ENCODE measurements at regions not wholly inside any gene's neighbourhood (a gene's known extent, or its start where the extent isn't known, plus 50 kb on each side); places are given as distances from the start of the nearest gene placed in this dataset.

- no peak for DNase-seq
Measured at GRCh38 chr5:113922343-113922742, 408.8 kb downstream of the YTHDC2 start.

- DNase-seq = no peak
Measured at GRCh38 chr5:113935453-113935852, 422.0 kb downstream of the YTHDC2 start.

- DNase-seq = no peak
Measured at GRCh38 chr5:113937301-113937700, 423.8 kb downstream of the YTHDC2 start.

DNA sequence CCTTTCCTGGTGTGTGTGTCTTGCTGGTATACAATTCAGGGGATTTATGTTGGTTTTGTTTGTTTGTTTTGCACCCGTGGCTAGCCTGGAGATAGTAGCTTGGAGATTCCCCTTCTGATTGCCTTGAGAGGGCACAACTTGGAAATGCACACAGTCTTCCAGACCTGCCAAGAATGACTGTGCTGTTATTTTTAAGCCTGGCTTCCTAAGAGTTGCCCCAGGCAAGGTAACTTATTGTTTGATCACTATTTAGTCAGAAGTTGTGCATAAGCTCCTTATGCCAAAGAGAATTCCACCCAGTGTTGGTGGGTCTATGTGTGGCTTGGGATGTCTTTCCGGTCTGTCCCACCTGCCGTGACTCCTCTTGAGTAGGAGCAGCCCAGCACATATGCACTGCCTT is 421.9 kb upstream of the KCNN2 start:
- no peak for DNase-seq

GRCh38 chr5:113950186-113950585 is 411.7 kb upstream of the KCNN2 start:
- DNase-seq = no peak

GRCh38 chr5:113965225-113965624 is 396.6 kb upstream of the KCNN2 start:
- DNase-seq = no peak

DNA sequence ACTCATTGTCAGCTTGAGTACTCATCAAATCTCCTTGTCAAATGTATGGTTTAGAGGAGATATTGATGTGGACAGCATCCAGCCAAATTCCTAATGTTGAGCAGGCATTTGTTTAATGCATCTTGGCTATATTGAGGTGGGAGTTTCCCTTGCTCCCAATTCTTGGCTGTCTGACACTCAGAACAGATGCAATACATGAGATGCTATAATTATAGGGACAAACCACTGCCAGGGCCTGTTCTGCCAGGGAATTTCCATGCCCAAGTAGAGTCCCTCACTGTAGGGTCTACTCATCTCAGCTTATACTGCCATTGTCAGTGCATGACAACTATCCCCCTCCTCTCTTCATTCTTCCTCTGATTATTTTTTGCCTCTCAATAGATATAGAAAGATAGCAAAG is 392.0 kb upstream of the KCNN2 start:
- DNase-seq = no peak

DNA sequence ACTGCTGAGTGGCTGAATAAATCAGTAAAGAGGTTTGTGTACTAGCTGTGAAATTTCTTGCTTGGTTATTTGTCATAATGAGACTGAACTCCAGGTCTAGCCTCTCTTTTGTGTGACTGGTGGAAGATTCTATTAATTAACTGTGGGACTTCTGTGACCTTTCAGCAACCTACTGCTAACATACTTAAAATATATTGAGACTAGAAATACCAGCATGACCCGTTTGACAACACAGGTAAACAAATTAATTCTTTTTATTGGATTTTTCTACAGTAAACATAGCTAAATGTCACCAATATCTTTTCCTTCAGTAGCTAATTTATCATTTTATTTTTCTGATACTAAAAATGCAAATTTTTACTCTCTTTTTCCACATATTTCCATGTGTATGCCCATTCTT is 390.4 kb upstream of the KCNN2 start:
- DNase-seq = no peak

GRCh38 chr5:113974976-113975375 is 386.9 kb upstream of the KCNN2 start:
- DNase-seq = no peak

DNA sequence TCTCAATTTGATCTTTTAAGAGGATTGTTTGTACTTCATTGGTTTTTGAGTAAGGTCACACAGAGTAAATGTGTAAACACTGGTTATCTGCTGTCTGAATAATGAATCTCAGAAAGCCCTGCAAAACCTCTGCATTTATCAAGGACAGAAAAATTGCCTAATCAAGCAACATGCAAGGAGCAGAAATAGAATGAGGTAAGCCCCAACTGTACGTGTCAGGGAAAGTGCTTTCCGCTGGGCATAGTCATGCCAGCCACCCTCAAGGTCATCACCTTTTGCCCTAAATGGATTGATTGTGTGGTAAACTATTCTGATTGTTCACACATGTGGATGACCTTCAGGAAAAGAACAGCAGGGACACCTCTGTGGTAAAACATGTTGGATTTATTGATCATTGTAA is 376.9 kb upstream of the KCNN2 start:
- no peak for DNase-seq

DNA sequence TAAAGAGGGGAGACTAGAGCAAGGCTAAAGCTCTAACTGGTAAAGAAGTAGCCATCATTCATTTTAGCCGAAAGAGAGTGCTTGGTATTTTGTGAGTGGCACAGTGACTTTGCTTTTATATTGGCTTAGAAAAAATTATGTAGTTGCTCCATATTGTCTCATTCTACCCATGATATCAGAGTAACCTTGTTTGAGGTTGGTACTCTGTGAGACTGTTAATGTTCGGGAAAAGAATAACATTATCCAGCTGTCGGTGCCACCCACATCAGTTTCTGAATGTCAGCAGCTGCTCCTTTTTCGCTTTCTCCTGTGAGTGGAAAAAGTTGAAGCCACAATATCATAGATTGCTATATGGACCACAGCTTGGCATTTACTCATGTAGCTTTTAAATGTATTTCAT is 376.4 kb upstream of the KCNN2 start:
- no peak for DNase-seq

- peak; percentile 6 for DNase-seq
Measured at GRCh38 chr5:113989278-113989912, 372.5 kb upstream of the KCNN2 start.

DNA sequence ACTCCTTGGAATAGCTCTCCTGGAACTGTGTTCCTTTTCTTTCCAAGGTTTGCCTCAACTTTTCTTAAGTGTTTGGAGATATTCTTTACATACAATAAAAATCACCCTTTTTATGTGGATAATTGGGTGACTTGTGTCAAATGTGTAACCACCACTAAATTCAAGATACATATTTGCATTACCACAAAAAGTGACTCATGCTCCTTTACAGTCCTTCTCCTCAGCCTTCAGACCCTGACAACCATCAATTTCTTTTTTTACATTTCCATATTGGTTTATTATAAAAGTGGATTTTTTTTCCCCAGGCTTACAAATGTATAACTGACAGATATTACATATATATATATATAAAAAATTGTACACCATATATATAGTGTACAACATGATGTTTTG is 372.0 kb upstream of the KCNN2 start:
- DNase-seq = no peak

- DNase-seq = no peak
Measured at GRCh38 chr5:114001076-114001475, 360.8 kb upstream of the KCNN2 start.

GRCh38 chr5:114006582-114006981 is 355.3 kb upstream of the KCNN2 start:
- no peak for DNase-seq

DNA sequence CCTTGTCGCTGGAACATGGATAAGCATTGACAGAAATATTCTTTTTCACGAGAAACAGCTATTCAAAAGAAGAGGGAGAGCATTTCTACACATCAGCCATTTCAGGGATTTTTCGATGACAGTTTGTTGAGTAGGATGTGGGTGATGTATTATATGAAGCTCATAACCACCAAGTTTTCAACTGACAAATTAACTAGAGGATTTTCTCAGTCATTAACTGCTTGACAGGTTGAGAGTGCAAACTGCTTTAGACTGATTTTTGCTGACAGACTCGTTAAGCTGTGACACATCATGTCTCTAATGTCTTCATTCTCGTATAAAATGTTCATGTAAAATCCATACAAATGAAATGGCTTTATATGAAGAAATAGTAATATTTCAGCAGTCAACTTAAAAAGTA is 354.2 kb upstream of the KCNN2 start:
- DNase-seq = no peak

DNA sequence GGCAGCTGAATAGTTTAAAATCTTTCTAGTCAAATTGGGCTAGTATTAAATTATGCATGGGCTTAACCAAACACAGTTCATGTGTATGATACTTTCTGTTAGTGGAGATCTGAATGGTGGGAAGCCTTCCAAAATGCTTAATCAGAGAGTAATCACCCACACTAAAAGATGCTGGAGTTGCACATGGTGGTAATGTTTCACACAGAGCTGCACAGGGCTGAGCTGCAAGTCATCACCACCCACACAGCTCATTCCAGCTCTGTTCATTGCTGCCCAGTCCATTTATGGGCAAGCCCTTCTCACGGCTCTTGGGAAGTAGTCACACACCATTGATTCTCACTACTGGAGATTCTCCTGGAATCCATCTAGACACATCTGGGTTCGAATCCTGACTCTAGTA is 351.5 kb upstream of the KCNN2 start:
- no peak for DNase-seq

GRCh38 chr5:114018186-114018585 is 343.7 kb upstream of the KCNN2 start:
- DNase-seq = no peak

GRCh38 chr5:114038756-114039155 is 323.1 kb upstream of the KCNN2 start:
- DNase-seq = no peak

DNA sequence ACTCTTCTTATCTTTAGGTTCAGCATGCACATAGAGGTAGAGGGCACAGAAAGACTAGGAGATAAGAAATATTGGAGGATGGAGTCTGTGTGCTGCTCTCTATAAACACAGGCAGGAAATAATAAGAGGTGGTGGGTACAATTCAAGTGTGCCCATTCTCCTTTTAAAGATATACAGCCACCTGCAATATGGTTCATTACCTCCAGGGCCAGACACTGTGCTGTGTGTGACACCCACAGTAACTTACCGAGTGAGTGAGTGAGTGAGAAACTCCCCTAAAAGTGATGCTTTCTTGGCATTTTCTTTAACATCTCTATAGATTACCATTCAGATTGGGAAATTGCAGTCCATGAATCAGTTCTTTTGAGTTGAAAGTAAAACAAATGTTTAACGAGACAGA is 311.8 kb upstream of the KCNN2 start:
- DNase-seq = no peak

DNA sequence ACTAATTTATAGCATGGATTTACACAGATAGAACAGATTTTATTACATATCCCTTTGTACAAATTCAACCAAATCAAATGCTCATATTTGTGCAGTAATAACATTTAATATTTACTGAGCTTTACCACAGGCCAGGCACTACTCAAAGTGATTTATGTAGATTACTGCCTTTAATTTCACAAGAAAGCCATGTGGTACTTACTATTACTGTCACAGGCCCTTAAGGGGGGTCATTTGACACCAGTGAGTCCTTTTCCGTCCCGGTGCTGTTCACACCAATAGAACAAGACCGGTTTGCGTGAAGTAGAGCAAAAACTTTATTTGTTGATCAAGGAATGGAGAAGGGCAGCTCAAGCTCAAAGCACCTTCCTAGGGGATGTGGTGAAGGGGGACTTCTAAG is 308.5 kb upstream of the KCNN2 start:
- no peak for DNase-seq

DNA sequence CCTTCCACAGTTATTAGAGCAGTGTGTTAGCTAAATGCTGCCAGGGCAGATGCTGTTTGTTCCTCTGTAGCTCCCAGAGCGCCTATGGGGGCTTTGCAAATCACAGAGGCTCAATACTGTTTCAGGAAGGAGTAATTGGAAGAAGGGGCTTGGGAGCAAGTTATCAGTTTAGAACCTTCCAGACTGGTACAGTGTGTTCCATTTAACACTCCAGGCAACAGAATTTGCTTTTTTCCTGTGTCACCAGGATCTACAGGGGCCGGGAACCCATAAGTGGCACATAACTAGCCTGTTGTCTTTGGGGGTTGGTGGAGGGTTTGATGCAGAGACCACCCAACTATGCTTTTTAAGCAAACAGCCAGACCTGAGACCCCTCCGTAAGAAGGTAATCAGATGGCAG is 307.3 kb upstream of the KCNN2 start:
- DNase-seq = no peak

GRCh38 chr5:114055318-114056184 is 306.3 kb upstream of the KCNN2 start:
- DNase-seq = no peak

GRCh38 chr5:114056185-114056538 is 305.7 kb upstream of the KCNN2 start:
- no peak for DNase-seq

DNA sequence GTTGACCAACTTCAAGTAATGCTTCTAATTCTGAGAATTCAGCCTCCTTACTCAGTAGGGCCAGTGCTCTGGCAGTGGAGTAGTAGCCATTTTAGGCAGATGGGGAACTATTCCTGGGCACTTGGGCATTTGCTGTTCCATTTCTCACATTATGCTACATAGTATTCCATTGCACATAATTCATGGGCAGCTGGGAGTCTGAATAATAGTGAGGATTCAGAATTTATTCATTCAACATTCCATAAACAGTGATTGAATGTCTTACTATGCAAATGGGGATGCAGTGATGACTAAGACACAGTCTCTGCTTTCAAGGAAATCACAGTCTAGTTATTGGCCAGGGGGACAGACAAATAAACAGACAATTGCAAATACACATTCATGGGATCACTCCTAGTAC is 301.0 kb upstream of the KCNN2 start:
- DNase-seq = no peak
